SW 1271 (cell line): ENCODE measurements at regions not wholly inside any gene's neighbourhood (a gene's known extent, or its start where the extent isn't known, plus 50 kb on each side); places are given as distances from the start of the nearest gene placed in this dataset.
"Not testable (repeated sequence)": the region's sequence is repeated elsewhere in the genome, so short reads cannot be mapped to it uniquely, and the experiment has no call there.

Experiments
- DNase-seq, 2 experiments: peaks; one replicate each; lab custom pipeline; 2025; lab: John Stamatoyannopoulos, UW

DNA sequence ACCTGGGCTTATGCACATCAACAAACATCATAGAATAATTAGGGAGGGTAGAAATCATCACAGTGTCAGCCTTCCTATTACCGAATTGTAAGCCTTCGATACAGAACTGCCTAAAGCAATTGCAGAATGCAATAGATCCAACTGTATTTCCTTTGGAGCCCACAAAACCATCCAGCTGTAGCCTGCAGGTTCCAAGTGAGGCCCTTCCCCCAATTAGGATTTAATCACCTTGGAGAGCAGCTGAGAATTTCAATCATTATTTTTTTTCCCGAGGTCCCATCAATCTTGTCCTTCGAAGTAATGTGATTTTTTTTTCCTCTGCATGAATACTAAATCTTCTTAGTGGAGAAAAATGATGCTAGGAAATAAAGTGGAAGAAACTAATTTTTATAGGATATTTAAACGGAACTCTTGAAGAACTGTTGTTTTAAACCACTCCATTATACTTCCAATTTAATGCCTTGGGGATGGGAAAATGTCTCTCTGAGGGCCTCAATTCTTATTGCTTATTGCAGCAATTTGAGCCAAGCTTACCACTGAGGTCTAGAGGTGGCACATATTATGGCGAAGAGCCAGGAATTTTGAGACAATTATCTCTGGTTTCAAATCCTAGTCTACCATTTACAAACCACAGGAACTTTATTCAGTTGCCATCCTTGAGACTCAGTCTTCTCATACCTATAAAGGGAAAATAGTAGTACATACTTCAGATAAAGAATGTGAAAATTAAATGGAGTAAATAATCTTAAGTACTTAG lies 953.4 kb upstream of the IGFBP7 start:
- no peak for DNase-seq

DNA sequence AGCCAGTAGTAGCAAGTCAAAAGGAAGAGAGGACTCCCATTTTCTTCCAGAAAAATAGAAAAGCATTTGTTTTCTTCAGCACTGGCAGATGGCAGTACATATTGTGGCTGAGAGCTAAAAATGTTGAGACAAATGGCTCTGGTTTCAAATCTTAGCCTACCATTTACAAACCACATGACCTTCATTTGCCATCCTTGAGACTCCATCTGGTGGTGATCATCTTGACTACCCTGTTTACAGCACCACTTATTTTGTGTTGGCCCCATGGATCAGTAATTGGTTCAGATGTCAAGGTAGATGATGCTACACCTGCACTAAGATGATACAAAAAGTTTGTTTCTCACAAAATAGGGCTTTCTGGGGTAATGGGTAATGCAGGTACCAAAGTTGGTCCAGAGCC lies 951.8 kb upstream of the IGFBP7 start:
- DNase-seq, result peak in 1 of 2 experiments; percentile 0

- DNase-seq, result no peak
These were observed 940.3 kb upstream of the IGFBP7 start for GRCh38 chr4:58050439-58050838.

DNA sequence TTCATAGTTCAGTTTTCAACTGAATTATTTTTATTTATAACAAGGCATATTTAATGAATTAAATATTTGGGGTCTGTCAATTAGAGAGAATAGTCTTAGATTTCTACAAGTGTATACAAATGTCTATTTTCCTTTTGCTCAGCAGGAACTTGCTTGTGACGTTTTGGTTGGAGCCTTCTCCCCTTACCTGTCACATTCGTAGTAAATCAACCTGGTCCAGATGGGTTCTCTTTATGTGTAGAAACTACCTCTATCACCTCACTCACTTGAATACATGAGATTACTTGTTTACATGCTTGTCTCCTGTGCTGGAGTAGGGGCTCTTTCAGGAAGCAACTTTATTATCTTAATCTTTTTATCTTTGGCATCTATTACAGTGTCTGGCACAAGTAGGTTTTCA lies 938.3 kb upstream of the IGFBP7 start:
- DNase-seq, result no peak

DNA sequence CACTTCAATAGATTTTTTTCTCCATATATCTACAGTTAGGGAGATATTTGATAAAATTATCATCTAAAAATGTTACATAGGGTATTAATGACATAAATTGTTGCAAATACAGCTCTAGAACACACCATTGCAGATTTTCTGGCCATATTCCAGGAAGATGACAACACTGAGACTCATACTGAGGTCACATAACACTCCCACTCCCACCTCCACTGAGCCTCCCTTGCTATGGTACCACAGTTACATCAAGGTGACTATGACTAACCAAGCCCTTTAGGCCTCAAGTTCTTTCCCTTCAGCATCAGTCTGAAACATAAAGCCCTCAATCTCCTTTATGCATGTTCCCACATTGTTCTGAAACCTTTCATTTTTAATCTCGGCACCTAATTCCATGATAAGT lies 932.0 kb upstream of the IGFBP7 start:
- DNase-seq, result no peak

DNA sequence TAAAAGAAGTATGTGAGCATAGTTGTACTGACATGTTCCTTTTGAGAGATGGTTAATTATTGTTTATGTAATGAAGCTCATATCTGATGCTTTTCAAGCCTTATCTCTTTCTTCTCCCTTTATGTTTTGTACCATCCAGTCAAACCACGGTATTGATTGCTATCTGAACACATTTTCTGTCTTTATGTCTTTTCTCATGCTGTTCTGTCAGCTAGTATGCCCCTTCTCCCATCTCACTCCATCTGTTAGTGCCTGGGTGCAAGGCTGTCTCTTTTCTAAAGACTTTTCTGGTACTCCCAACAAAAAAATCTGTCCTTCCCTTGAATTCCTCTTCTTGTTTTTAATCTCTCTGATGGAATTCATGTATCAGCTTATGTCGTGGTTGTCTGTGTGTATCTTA lies 883.8 kb upstream of the IGFBP7 start:
- no peak for DNase-seq

GRCh38 chr4:57989430-57989829 lies 879.2 kb upstream of the IGFBP7 start:
- no peak for DNase-seq

GRCh38 chr4:57985161-57985560 lies 875.0 kb upstream of the IGFBP7 start:
- no peak for DNase-seq

DNA sequence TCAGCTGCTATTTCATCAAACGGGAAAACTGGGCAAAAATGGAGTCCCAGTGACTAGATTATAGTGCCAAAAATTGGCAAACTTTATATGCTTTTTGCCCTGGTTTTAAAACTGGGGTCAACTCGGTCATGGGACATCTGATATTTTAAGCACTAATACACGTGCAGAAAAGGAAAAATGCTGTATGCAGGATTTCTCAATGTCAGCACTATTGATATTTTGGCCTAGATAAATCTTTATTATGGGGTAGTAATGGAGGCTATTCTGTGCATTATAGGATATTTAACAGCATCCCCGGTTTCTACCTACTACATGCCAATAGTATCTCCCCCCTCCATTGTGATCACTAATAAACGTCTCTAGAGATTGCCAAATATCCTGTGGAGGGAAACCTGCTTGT lies 870.9 kb upstream of the IGFBP7 start:
- DNase-seq, result no peak

DNA sequence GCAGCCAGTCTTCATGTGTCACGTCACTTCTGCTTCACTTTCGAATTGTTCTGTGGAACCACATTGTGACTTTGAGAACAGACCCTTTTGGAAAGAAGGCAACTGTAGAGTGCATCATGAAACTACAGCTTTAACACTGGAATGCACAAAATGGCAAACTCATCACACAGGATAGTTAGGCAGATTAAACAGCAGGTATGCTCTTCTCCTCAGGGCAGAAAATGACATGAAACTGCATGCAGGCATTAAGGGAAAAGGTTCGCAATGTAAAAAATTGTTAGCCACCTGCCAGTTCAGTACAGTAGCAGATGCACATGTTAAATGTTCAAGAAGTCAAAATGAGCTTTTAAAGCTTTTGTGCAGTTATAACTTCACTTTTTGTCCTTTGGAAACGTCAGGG lies 864.6 kb upstream of the IGFBP7 start:
- no peak for DNase-seq

DNA sequence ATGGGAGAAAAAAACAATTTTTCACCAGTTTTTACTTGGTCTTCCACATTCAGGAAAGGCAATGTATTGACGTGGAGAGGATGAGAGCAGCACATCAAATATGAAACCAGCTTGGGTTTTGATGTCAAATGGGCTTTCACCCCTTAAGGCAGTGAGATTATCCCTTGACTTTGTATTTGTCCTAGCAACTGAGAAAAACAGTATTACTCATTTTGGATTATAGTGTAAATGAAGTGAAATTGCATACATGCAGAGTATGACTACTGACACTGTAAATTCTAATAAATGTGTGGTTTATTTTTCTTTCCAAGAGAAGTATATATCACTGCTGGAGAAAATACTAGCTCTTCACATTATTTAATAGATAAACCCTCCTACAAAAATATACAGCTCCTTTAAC lies 863.6 kb upstream of the IGFBP7 start:
- DNase-seq, result no peak

DNA sequence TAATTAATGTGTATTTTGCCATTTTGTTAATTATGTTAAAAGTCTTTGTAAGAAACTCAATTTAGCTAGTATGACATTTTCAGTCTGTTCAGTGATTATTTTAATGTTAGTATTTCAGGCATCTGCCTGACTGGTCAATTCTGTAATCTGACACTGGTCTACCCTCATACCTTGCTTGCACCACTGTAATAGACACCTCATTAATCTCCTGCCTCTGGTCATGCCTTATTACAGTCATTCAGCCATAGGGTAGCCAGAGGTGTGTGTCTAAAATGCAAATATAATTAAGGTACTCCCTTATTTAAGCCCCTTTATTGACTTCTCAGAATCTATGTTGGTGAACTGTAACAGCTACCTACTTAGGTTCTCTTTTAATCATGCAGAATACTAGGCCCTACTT lies 861.1 kb upstream of the IGFBP7 start:
- DNase-seq, result no peak

- DNase-seq, result no peak
These were observed 857.0 kb upstream of the IGFBP7 start for GRCh38 chr4:57966987-57967760.

DNA sequence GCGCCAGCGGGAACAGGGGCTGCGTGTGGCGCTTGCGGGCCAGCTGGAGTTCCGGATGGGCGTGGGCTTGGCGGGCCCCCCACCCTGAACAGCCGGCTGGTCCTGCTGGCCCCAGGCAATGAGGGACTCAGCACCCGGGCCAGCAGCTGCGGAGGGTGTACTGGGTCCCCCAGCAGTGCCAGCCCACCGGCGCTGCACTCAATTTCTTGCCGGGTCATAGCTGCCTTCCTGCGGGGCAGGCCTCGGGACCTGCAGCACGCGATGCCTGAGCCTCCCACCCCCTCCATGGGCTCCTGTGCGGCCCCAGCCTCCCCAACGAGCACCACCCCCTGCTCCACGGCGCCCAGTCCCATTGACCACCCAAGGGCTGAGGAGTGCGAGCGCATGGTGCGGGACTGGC lies 855.2 kb upstream of the IGFBP7 start:
- DNase-seq, result not testable (repeated sequence)

- no peak for DNase-seq
These were observed 835.1 kb upstream of the IGFBP7 start for GRCh38 chr4:57945298-57945697.

DNA sequence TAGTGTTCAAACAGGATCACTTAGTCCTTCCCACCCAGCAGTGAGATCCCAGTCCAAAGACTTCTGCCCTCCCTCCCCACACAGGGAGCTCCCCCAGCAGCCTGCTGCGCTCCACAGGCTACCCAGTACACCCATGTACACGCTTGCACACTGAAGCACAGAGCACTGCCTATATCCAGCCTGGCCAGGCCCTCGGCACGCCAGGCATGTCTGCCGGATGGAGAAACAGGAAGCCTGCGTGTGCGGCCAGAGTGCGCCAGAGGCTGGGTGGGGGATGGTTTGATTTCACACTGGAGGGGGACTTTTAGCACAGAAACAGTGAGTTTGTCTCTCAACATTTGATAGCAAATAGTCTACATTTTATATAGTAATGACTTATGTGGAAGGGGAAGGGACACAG lies 833.5 kb upstream of the IGFBP7 start:
- DNase-seq, result no peak

GRCh38 chr4:57937326-57937725 lies 827.1 kb upstream of the IGFBP7 start:
- DNase-seq, result not testable (repeated sequence)

DNA sequence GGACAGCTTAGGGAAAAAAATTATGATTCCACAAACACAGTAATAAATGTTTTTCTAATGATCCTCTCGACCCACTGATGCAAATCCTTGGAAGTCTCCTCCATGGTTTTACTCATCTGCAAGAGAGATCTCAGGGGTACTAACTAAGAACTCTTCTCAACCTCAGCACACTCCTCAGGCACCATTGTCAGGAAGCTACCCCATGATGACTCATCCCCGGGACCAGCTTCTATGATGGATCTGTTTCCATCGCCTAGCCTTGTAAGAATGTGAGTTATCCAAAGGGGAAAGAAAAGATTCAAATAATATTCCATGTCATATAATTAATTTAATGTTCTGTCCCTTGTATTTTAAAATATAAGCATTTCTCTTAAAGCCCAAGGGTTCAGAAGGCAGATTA lies 816.1 kb upstream of the IGFBP7 start:
- no peak for DNase-seq

GRCh38 chr4:57924951-57925350 lies 814.8 kb upstream of the IGFBP7 start:
- DNase-seq, result no peak

DNA sequence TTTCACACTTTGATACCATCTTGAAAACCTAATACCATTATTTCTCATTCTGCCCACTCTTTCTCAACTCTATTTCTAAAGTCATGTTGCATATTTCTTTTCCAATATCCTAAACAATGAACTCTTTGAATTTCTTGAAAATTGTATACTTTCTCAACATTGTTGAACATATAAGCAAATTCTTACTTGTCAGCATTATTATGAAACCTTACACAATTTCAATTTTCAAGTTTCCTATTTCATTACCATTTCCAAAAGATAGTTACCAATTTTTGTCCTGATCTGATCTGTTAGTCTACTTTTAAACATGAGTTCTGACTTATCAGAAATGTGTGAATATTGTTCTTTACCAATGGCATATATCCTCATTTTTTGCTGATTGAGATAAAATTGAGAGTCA lies 806.3 kb upstream of the IGFBP7 start:
- no peak for DNase-seq

DNA sequence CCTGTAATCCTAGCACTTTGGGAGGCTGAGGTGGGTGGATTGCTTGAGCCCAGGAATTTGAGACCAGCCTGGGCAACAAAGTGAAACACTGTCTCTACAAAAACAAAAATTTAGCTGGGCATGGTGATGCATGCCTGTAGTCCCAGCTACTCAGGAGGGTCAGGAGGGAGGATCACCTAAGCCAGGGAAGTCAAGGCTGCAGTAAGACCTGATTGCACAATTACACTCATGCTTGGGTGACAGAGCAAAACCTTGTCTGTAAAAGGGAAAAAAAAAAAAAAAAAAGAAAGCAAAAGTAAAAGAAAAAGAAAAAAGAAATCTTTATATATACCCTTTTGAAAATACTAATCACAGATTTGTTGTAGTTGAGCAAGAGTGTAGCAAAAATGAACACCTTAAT lies 801.0 kb upstream of the IGFBP7 start:
- no peak for DNase-seq

DNA sequence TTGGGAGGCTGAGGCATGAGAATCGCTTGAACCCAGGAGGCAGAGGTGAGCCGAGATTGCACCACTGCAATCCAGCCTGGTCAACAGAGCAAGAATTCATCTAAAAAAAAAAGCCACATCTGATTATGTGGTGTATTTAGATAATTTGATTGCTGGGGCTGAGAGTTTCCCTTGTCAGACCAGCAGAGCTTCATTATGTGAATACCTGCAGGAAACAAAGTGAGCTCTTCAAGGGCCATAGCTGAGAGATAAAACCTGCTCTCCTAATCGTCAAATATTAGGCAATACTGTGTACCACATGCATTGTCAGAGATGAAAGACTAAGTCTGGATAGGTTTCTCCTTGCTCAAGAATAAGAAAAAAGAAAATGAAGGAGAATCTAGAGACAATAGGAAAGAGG lies 800.0 kb upstream of the IGFBP7 start:
- no peak for DNase-seq

- DNase-seq, result no peak
These were observed 795.8 kb upstream of the IGFBP7 start for GRCh38 chr4:57905965-57906364.

DNA sequence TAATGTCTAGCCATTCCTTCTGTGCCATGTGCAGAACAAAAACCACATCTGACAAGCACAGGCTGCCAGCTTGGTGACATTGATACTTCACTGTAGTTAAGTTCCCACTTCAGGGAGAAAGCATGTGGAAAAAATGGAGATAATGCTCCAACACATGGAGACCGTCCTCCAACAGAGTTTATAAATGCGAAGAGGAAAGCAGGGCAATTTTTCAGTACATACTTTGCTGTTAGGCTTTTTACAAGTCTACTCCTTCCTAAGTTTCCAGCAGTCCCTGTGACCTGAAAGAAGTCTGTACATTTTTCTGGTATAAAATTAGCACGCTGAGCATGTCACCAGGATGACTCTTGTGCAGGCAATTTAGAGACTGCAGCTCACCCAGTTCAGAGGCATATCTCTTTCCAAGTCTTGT lies 766.9 kb upstream of the IGFBP7 start:
- DNase-seq, result no peak
